Choroid plexus epithelial cell (primary cell): ENCODE measurements at regions not wholly inside any gene's neighbourhood (a gene's known extent, or its start where the extent isn't known, plus 50 kb on each side); places are given as distances from the start of the nearest gene placed in this dataset.

Source experiments
- DNase-seq: peaks from one replicate; pipeline ENCODE4 v3.0.0-alpha.2; 2010; ENCODE audit warnings: low read depth
- H3K4me3 ChIP-seq: 2 replicates; pipeline ENCODE4 v1.5.1; 2011; ENCODE audit warnings: low read depth, mild to moderate bottlenecking, control low read depth, low read length, moderate library complexity
- TF ChIP-seq, protein P1 (sequence below): conservative IDR thresholded peaks from 2 replicates; pipeline ENCODE4 v1.5.1; 2011; ENCODE audit warnings: low read depth, mild to moderate bottlenecking, control low read depth, inconsistent platforms, low read length, moderate library complexity

DNA sequence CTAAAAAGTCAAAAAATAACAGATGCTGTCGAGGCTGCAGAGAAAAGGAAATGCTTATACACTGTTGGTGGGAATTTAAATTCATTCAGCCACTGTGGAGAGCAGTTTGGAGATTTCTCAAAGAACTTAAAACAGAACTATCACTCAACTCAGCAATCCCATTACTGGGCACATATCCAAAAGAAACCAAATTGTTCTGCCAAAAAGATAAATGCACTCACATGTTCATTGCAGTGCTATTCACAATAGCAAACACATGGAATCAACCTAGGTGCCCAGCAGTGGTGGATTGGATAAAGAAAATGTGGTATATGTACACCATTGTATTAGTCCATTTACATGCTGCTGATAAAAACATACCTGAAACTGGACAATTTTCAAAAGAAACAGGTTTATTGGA is 116.0 kb upstream of the VGLL2 start:
- TF ChIP-seq, protein P1, sequence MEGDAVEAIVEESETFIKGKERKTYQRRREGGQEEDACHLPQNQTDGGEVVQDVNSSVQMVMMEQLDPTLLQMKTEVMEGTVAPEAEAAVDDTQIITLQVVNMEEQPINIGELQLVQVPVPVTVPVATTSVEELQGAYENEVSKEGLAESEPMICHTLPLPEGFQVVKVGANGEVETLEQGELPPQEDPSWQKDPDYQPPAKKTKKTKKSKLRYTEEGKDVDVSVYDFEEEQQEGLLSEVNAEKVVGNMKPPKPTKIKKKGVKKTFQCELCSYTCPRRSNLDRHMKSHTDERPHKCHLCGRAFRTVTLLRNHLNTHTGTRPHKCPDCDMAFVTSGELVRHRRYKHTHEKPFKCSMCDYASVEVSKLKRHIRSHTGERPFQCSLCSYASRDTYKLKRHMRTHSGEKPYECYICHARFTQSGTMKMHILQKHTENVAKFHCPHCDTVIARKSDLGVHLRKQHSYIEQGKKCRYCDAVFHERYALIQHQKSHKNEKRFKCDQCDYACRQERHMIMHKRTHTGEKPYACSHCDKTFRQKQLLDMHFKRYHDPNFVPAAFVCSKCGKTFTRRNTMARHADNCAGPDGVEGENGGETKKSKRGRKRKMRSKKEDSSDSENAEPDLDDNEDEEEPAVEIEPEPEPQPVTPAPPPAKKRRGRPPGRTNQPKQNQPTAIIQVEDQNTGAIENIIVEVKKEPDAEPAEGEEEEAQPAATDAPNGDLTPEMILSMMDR = no peak
- DNase-seq = no peak
- H3K4me3 ChIP-seq = no peak overlapping the region

DNA sequence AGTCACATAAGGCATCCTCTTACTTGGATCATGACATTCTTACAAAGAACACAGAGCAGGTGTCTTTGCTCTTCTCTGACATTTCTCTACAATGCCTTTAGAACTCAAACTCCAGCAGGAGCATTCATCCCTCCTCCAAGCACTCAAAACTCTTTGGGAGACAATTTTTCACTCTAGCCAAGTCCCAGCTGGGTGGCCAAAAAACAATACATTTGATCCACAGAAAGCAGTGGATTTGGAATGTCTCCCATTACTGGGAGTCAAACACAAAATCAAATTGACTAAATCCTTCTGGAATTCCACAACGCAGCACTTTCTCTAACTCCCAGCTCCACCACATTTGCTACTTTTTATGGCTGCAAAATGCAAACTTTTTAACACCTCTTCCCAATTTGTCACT is 108.6 kb upstream of the VGLL2 start:
- no peak overlapping the region for H3K4me3 ChIP-seq
- TF ChIP-seq, protein P1 = no peak
- no peak for DNase-seq

DNA sequence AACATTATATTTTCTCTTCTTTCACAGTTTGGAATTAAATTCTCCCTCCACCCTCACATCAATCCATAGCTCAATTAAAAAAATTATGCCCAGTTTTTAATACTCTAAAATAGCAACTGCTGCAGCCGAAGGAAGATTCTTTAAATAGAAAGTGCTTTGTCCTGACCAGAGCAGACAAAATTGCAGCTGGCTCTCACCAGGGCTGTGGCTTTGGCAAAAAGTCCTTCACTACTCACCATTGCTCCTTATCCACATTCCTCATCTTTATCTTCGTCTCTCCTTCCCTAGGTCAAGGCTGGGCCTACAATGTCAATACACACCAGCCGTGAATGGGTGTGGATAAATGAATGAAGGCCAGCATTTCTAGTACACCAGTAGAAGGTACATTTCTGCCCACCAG is 107.9 kb upstream of the VGLL2 start:
- TF ChIP-seq, protein P1 = no peak
- H3K4me3 ChIP-seq = no peak overlapping the region
- no peak for DNase-seq

DNA sequence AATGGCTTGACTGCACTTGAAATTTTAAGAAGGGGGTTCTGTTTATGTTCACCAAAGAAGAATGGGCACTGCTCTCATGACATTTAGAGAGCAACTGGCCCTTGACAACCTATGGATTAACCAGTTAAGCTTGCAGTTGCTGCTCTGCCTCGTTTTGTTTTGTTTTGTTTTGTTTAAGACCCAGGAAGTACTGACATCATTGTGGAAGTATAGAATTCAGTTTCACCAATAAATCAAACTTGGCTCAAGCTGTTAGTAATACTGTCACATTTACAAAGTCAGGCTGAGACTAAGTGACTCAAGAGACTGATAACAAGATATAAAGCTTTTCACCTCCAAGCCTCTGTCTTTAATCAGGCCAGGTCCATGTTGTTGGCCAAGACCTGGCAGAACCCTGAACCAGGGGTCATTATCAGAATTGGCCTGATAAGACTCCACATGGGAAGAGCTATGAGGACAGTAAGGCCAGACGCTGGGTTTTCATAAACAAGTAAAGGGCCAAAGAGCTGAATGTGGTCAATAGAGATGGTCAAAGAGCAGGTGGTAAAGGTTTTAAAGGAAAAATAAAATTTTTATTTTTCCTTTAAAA is 99.4 kb upstream of the VGLL2 start:
- H3K4me3 ChIP-seq = no peak overlapping the region
- TF ChIP-seq, protein P1 = no peak
- DNase-seq = no peak

DNA sequence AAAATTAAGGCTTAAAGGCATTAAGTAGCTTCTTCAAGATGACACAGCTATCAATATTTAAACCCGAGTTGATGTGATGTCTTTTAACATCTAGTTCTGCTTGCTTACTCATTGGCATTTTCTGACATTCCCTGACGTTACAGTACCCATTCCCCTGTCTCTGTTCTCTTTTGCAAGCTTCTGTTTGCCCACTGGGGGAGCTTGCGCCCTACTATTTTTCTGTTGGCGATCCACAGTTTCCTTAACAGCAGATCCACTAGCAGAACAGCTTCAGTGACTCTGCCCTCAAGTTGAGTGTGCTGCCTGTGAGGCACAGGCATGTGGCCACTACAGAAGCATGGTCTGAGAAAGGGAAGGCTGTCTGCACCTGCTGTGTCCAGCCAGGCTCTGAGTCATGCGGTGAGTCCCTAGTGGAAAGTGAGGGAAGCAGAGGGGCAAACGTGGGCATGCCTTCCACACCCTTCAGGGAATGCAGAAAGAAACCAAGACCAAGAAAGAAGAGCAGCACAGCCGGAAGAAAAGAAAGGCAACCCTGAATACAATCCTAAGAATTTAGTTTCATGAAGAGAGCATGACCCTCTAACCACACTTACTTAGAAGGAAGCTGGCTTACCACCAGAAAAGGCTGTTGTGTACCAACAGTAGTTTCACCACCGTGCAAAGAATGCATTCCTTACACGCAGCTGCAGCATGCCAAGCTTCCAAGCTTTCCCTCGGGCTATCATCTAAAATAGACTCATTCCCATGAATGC is 97.7 kb upstream of the VGLL2 start:
- H3K4me3 ChIP-seq = no peak overlapping the region
- TF ChIP-seq, protein P1 = no peak
- peak; percentile 22 for DNase-seq

DNA sequence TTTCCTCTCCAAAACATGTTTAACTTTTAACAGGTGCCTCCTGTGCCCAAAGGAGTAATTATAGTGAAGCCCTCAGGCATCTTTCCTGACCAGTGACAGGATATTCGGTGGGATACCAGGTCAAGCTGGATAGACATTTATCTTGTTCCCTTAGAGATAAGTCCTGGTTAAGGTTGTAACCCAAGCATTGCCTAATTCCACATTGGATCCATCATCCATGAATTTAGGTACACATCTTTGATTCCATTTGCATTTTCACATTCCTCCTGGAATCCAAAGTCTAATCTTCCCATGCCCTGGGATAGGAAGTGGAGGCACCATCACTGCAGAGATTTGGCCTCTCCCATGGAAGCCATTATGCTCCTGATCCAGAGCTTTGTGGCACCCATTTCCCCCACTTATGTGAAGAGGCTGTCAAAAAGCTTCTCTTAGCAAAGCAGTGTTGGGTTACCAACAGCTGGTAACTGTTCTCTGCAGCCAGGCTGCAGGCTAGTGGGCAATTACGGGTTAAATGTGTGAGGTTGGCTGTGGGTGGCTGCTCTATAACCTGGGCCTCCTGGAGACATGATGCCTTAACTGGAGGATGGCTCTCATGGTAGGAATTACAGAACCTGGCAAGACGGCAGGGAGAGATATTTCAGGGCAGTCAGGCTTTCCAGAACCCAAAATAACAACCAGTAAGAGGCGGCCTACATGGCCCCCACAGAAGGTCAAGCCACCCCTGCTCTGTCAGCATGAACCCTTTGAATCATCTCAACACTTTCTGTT is 96.9 kb upstream of the VGLL2 start:
- H3K4me3 ChIP-seq = no peak overlapping the region
- no peak for DNase-seq
- TF ChIP-seq, protein P1 = no peak
